HepG2 (cell line): ENCODE measurements at regions not wholly inside any gene's neighbourhood (a gene's known extent, or its start where the extent isn't known, plus 50 kb on each side); places are given as distances from the start of the nearest gene placed in this dataset.

ENCODE experiments used
- ATAC-seq: fragments of 200-7000 bp; cut with Tn5 transposase; 3 replicates; pipeline ENCODE4 v1.9.1; 2020; ENCODE audit warnings: mild to moderate bottlenecking, moderate library complexity
- BruUV-seq: library from RNA; stranded (reverse); fragments of 400-500 nt; replicated peaks from 2 replicates; lab custom pipeline; 2021; lab: Mats Ljungman, UMichigan
- CTCF ChIA-PET: fragments of 300-600 bp; formaldehyde crosslinking; extraction: SDS; loops from one replicate; lab custom pipeline; 2021; ENCODE audit warnings: low total read pairs, inconsistent platforms, low intra/inter-chr PET ratio; lab: Yijun Ruan, JAX
- POLR2A ChIA-PET: fragments of 350-600 bp; sonication (Branson Sonifier 250); formaldehyde crosslinking; loops from one replicate; lab custom pipeline; 2020; ENCODE audit warnings: antibody characterized with exemption, inconsistent platforms; lab: Yijun Ruan, JAX
- DNase-seq: peaks from one replicate; pipeline ENCODE4 v3.0.0-alpha.2; 2015; ENCODE audit warnings: low spot score
- FAIRE-seq: peaks from 3 replicates; lab custom pipeline; 2011; peaks lifted over from hg19 to GRCh38; lab: Jason Lieb, UNC
- H2AFZ ChIP-seq: one replicate; pipeline ENCODE4 v1.6.1; 2011; ENCODE audit warnings: low read length, inconsistent platforms
- H3K27ac ChIP-seq: fragments of 300-600 bp; 3 replicates; pipeline ENCODE4 v1.8.0; 2011; ENCODE audit warnings: mixed run types, mild to moderate bottlenecking, mixed read lengths, low read length, inconsistent platforms; ENCODE audit not compliant: insufficient read depth; ENCODE audit errors: extremely low read length
- H3K27me3 ChIP-seq, 2 experiments: fragments of 200-600 bp in 1 of 2; 2 replicates in 1 of 2; 3 replicates in 1 of 2; pipeline versions ENCODE4 v1.6.0 to v1.8.0; 2011; ENCODE audit warnings: low read length in 2 of 2, mild to moderate bottlenecking in 2 of 2, moderate library complexity in 2 of 2, inconsistent platforms in 1 of 2; ENCODE audit not compliant: insufficient read depth in 2 of 2, control insufficient read depth in 1 of 2
- H3K36me3 ChIP-seq, 2 experiments: fragments of 200-600 bp in 1 of 2; replicated peaks in 1 of 2; 2 replicates in 1 of 2; 3 replicates in 1 of 2; pipeline versions ENCODE4 v1.5.1 to v1.8.0; 2011; ENCODE audit warnings: low read length in 2 of 2, inconsistent platforms in 1 of 2; ENCODE audit not compliant: insufficient read depth in 2 of 2, control insufficient read depth in 1 of 2
- H3K4me1 ChIP-seq: 2 replicates; pipeline ENCODE4 v1.5.1; 2012; ENCODE audit warnings: low read length, inconsistent platforms; ENCODE audit not compliant: insufficient read depth
- H3K4me2 ChIP-seq: 2 replicates; pipeline ENCODE4 v1.6.0; 2011; ENCODE audit warnings: low read depth, low read length, inconsistent platforms
- H3K4me3 ChIP-seq, 3 experiments: fragments of 200-600 bp in 1 of 3; sonication (generic), shearing (Covaris generic) in 1 of 3; replicated peaks in 1 of 3; 2 replicates each; pipeline ENCODE4 v1.5.1; 2011 to 2016; ENCODE audit warnings: low read length in 3 of 3, inconsistent platforms in 2 of 3, low read depth in 2 of 3, mild to moderate bottlenecking in 2 of 3, control low read depth in 1 of 3, mixed read lengths in 1 of 3; ENCODE audit not compliant: insufficient read depth in 1 of 3
- H3K79me2 ChIP-seq: one replicate; pipeline ENCODE4 v1.6.1; 2011; ENCODE audit warnings: low read length, inconsistent platforms; ENCODE audit not compliant: insufficient read depth
- H3K9ac ChIP-seq: 2 replicates; pipeline ENCODE4 v1.6.0; 2011; ENCODE audit warnings: mild to moderate bottlenecking, low read depth, low read length, inconsistent platforms; ENCODE audit not compliant: insufficient read depth
- H3K9me3 ChIP-seq: 2 replicates; pipeline ENCODE4 v1.5.1; 2012; ENCODE audit warnings: mild to moderate bottlenecking, low read length
- H4K20me1 ChIP-seq: 2 replicates; pipeline ENCODE4 v1.6.0; 2011; ENCODE audit warnings: inconsistent platforms, mild to moderate bottlenecking, low read length, moderate library complexity; ENCODE audit not compliant: insufficient read depth
- GATAD2A ChIP-seq: IDR thresholded peaks from 2 replicates; pipeline ENCODE4 v1.6.1; 2016
- NCOA1 ChIP-seq: sonication (generic); formaldehyde crosslinking; IDR thresholded peaks from 2 replicates; pipeline ENCODE4 v1.9.0; 2021; ENCODE audit warnings: missing genetic modification reagents
- SIN3A ChIP-seq: IDR thresholded peaks from 2 replicates; pipeline ENCODE4 v1.6.1; 2011; ENCODE audit warnings: low read depth, mild to moderate bottlenecking, control low read depth, low read length, borderline replicate concordance
- TAF1 ChIP-seq: sonication (generic); formaldehyde crosslinking; IDR thresholded peaks from 2 replicates; pipeline ENCODE4 v1.4.0; 2020; ENCODE audit warnings: missing genetic modification reagents
- ZFP36 ChIP-seq: fragments of 150-350 bp; IDR thresholded peaks from 2 replicates; pipeline ENCODE4 v1.6.1; 2018; ENCODE audit warnings: borderline replicate concordance, low read length, low read depth; ENCODE audit not compliant: partially characterized antibody
- ZNF251 ChIP-seq: sonication (generic); formaldehyde crosslinking; IDR thresholded peaks from 2 replicates; pipeline ENCODE4 v1.9.0; 2021; ENCODE audit warnings: mild to moderate bottlenecking, missing genetic modification reagents
- ZNF264 ChIP-seq: sonication (generic); formaldehyde crosslinking; IDR thresholded peaks from 2 replicates; pipeline ENCODE4 v1.4.0; 2020; ENCODE audit warnings: missing genetic modification reagents
- ZNF670 ChIP-seq: sonication (generic); formaldehyde crosslinking; IDR thresholded peaks from 2 replicates; pipeline ENCODE4 v1.8.0; 2022; ENCODE audit warnings: mild to moderate bottlenecking, missing genetic modification reagents, borderline replicate concordance
- WGBS: methylation state at CpG from one replicate; pipeline ENCODE4 v1.1.6; 2017; ENCODE audit warnings: low lambda C conversion rate; 5-methylcytosine and 5-hydroxymethylcytosine counted together
- in situ Hi-C: cut with HindIII; loops from 2 replicates; pipeline ENCODE4 v1.10.0; 2017; ENCODE audit warnings: low pct_unique_long_range_greater_than_20kb; ENCODE audit not compliant: extremely low pct_ligation_motif_present
- intact Hi-C: fragments of 100-400 bp; cut with micrococcal nuclease; formaldehyde crosslinking; loops from one replicate; pipeline ENCODE4 v1.10.0; 2022; ENCODE audit not compliant: unreplicated experiment
- TF ChIP-seq, protein P1 (sequence below): sonication (generic); formaldehyde crosslinking; IDR thresholded peaks from 2 replicates; pipeline ENCODE4 v1.5.0; 2020; ENCODE audit warnings: missing genetic modification reagents
- TF ChIP-seq, protein P2 (sequence below): sonication (generic); formaldehyde crosslinking; IDR thresholded peaks from 2 replicates; pipeline ENCODE4 v1.4.0; 2020; ENCODE audit warnings: missing genetic modification reagents, low read depth, mild to moderate bottlenecking, borderline replicate concordance

DNA sequence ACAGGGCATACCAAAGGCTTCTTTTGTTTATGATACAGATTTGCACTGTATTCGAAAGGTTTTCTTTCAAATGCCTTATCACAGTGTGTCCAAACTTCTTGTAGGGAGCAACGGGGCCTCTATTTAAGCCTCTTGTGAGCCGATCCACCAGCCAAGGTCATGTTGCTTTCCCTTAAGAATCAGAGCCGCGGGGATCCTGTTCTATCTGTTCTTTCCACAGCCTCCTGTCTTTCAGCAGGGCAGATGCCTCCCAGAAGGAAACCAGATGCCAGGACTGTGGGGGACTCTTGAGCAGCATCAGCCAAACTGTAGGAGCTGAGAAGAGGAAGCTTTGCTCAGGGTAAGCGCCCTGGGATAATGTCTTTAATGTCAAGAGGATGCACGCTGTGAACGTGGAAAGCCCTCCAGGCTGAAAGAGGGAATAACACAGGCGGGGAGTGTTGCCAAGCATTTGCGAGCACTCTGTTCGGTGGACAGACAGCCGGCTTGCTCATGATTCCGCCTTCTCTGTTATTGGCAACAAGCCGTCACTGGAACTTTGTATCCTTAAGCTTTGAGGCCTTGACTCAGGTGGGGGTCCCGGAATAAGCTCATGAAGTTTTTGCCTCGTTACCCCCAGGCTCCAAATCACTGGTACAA lies 279.8 kb upstream of the FRG1 start:
- no peak for FAIRE-seq
- Histone ChIP-seq H2AFZ (no peak overlapping the region), H3K79me2 (no peaks in the 10 kb centered on the region), H3K9ac (no peak overlapping the region), H3K36me3 (no peaks in the 10 kb centered on the region), H3K27ac (no peak overlapping the region), H4K20me1 (no peaks in the 10 kb centered on the region), H3K4me1 (no peaks in the 10 kb centered on the region), H3K4me2 (no peak overlapping the region), H3K4me3 (no peak overlapping the region), H3K9me3 (no peaks in the 10 kb centered on the region), H3K27me3 (no peaks in the 10 kb centered on the region; a peak in 1 of 5 replicates)
- no TSS peak for BruUV-seq
- in situ Hi-C loops, result no loop called here
- WGBS, result 17% methylated on average over 16 of the region's 16 CpGs
- intact Hi-C loops, result no loop called here
- ChIA-PET CTCF (no interaction called here), POLR2A (no interaction called here)
- no peak for DNase-seq
- TF ChIP-seq SIN3A (no peak), NCOA1 (CRISPR knock-in tag) (no peak), ZNF251 (CRISPR knock-in tag) (no peak), ZFP36 (no peak), ZNF264 (CRISPR knock-in tag) (no peak), TAF1 (CRISPR knock-in tag) (no peak), GATAD2A (CRISPR knock-in tag) (no peak), ZNF670 (no peak)
- TF ChIP-seq, protein P1, sequence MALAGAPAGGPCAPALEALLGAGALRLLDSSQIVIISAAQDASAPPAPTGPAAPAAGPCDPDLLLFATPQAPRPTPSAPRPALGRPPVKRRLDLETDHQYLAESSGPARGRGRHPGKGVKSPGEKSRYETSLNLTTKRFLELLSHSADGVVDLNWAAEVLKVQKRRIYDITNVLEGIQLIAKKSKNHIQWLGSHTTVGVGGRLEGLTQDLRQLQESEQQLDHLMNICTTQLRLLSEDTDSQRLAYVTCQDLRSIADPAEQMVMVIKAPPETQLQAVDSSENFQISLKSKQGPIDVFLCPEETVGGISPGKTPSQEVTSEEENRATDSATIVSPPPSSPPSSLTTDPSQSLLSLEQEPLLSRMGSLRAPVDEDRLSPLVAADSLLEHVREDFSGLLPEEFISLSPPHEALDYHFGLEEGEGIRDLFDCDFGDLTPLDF (CRISPR knock-in tag), result no peak
- TF ChIP-seq, protein P2, sequence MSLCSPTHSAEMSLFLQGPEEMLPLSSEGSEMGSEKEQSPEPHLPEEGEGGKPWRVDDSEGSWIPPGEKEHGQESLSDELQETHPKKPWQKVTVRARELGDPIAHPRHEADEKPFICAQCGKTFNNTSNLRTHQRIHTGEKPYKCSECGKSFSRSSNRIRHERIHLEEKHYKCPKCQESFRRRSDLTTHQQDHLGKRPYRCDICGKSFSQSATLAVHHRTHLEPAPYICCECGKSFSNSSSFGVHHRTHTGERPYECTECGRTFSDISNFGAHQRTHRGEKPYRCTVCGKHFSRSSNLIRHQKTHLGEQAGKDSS, result no peak
- ATAC-seq, result no peak
